Smooth muscle cell (in vitro differentiated cells): ENCODE measurements at regions not wholly inside any gene's neighbourhood (a gene's known extent, or its start where the extent isn't known, plus 50 kb on each side); places are given as distances from the start of the nearest gene placed in this dataset.

ENCODE experiments used
- DNase-seq: peaks from one replicate; lab custom pipeline; 2025; ENCODE audit not compliant: unreplicated experiment; lab: John Stamatoyannopoulos, UW
- H2AFZ ChIP-seq: fragments of 200-600 bp; sonication (generic); 2 replicates; pipeline ENCODE4 v1.6.0; 2016; ENCODE audit warnings: antibody characterized with exemption, low read depth, mild to moderate bottlenecking
- H3F3A ChIP-seq: fragments of 200-600 bp; sonication (generic); 2 replicates; pipeline ENCODE4 v1.6.0; 2017; ENCODE audit warnings: antibody characterized with exemption, low read depth
- H3K27ac ChIP-seq: fragments of 200-600 bp; sonication (generic); 2 replicates; pipeline ENCODE4 v1.5.1; 2016; ENCODE audit warnings: low read depth, mild to moderate bottlenecking
- H3K27me3 ChIP-seq: fragments of 200-600 bp; sonication (generic); 2 replicates; pipeline ENCODE4 v1.6.1; 2016; ENCODE audit warnings: low read depth, mild to moderate bottlenecking
- H3K36me3 ChIP-seq: fragments of 200-600 bp; sonication (generic); 2 replicates; pipeline ENCODE4 v1.5.1; 2016; ENCODE audit warnings: low read depth
- H3K4me1 ChIP-seq: fragments of 200-600 bp; sonication (generic); 2 replicates; pipeline ENCODE4 v1.5.1; 2016; ENCODE audit warnings: low read depth
- H3K4me2 ChIP-seq: fragments of 200-600 bp; sonication (generic); 2 replicates; pipeline ENCODE4 v1.6.0; 2016; ENCODE audit warnings: mild to moderate bottlenecking
- H3K4me3 ChIP-seq: fragments of 200-600 bp; sonication (generic); 2 replicates; pipeline ENCODE4 v1.5.1; 2016; ENCODE audit warnings: mild to moderate bottlenecking
- H3K79me2 ChIP-seq: fragments of 200-600 bp; sonication (generic); 2 replicates; pipeline ENCODE4 v1.6.0; 2016; ENCODE audit warnings: low read depth, mild to moderate bottlenecking
- H3K9ac ChIP-seq: fragments of 200-600 bp; sonication (generic); 2 replicates; pipeline ENCODE4 v1.6.0; 2016; ENCODE audit warnings: low read depth
- H3K9me3 ChIP-seq: fragments of 200-600 bp; sonication (generic); replicated peaks from 2 replicates; pipeline ENCODE4 v1.5.1; 2016; ENCODE audit warnings: low read depth
- H4K20me1 ChIP-seq: fragments of 200-600 bp; sonication (generic); 2 replicates; pipeline ENCODE4 v1.6.0; 2016; ENCODE audit warnings: low read depth
- CTCF ChIP-seq: fragments of 200-600 bp; sonication (generic); IDR thresholded peaks from 2 replicates; pipeline ENCODE4 v1.5.1; 2017; ENCODE audit warnings: borderline replicate concordance, mild to moderate bottlenecking, antibody characterized with exemption; ENCODE audit not compliant: insufficient read depth, poor library complexity, severe bottlenecking
- WGBS: methylation state at CpG from one replicate; pipeline ENCODE4 v1.1.7; 2016; ENCODE audit warnings: low lambda C conversion rate; 5-methylcytosine and 5-hydroxymethylcytosine counted together

GRCh38 chr18:47513614-47514013 lies 262.2 kb upstream of the SKOR2 start:
- no peak for DNase-seq
- no peaks in the 10 kb centered on the region for H4K20me1 ChIP-seq
- peaks cover 12% of the 10 kb centered on the region for H3K27me3 ChIP-seq
- no peaks in the 10 kb centered on the region for H3K9me3 ChIP-seq
- H3K79me2 ChIP-seq, result no peaks in the 10 kb centered on the region
- no peaks in the 10 kb centered on the region for H3K4me1 ChIP-seq
- H3K9ac ChIP-seq, result no peak overlapping the region
- WGBS, result 93% methylated on average over 3 of the region's 3 CpGs
- no peaks in the 10 kb centered on the region for H3F3A ChIP-seq
- no peaks in the 10 kb centered on the region for H3K36me3 ChIP-seq
- no peak overlapping the region for H3K4me3 ChIP-seq
- no peak for TF ChIP-seq CTCF
- no peak overlapping the region for H3K27ac ChIP-seq
- no peak overlapping the region for H2AFZ ChIP-seq
- no peak overlapping the region for H3K4me2 ChIP-seq

- no peaks in the 10 kb centered on the region for H3K36me3 ChIP-seq
- H4K20me1 ChIP-seq, result no peaks in the 10 kb centered on the region
- no peak for DNase-seq
- H2AFZ ChIP-seq, result no peak overlapping the region
- no peaks in the 10 kb centered on the region for H3K79me2 ChIP-seq
- TF ChIP-seq CTCF, result no peak
- no peak overlapping the region for H3K4me3 ChIP-seq
- H3F3A ChIP-seq, result no peaks in the 10 kb centered on the region
- H3K9ac ChIP-seq, result no peak overlapping the region
- WGBS, result 93% methylated on average over 13 of the region's 13 CpGs
- H3K27ac ChIP-seq, result no peak overlapping the region
- H3K27me3 ChIP-seq, result peaks cover 12% of the 10 kb centered on the region
- H3K4me1 ChIP-seq, result no peaks in the 10 kb centered on the region
- no peak overlapping the region for H3K4me2 ChIP-seq
- no peaks in the 10 kb centered on the region for H3K9me3 ChIP-seq
Measured at GRCh38 chr18:47512726-47513435, 261.4 kb upstream of the SKOR2 start.

DNA sequence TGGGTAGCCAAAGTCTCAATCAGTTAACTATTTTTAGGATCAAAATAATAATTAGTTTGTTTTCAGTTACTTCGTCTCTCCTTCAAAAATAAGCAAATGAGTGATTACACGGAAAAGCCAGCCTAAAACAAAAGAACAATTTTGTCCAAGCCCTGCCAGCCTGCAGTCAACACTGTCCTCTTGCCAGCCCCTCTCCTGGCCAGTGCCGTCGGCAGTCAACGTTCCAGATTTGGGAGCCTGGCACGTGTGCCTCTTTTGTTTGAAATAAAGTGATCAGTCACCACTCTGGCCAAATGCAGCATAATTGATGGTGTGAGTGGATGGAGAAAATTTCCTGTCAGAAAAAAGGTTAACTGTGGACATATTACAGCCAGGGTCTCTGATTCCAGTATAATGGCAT lies 260.6 kb upstream of the SKOR2 start:
- Histone ChIP-seq H3K9ac (no peak overlapping the region), H3K9me3 (no peaks in the 10 kb centered on the region), H3K4me3 (no peak overlapping the region), H3K27ac (no peak overlapping the region), H3K79me2 (no peaks in the 10 kb centered on the region), H3K27me3 (peaks cover 8% of the 10 kb centered on the region), H3F3A (no peaks in the 10 kb centered on the region), H2AFZ (no peak overlapping the region), H3K4me2 (no peak overlapping the region), H3K36me3 (no peaks in the 10 kb centered on the region), H4K20me1 (no peaks in the 10 kb centered on the region), H3K4me1 (no peaks in the 10 kb centered on the region)
- no peak for DNase-seq
- TF ChIP-seq CTCF, result no peak
- 91% methylated on average over 6 of the region's 6 CpGs for WGBS

GRCh38 chr18:47510831-47511230 lies 259.4 kb upstream of the SKOR2 start:
- no peaks in the 10 kb centered on the region for H3K36me3 ChIP-seq
- no peaks in the 10 kb centered on the region for H3K79me2 ChIP-seq
- H3F3A ChIP-seq, result no peaks in the 10 kb centered on the region
- H3K4me3 ChIP-seq, result no peak overlapping the region
- no peak overlapping the region for H3K4me2 ChIP-seq
- H3K27me3 ChIP-seq, result no peaks in the 10 kb centered on the region
- no peak overlapping the region for H3K27ac ChIP-seq
- TF ChIP-seq CTCF, result no peak
- WGBS, result 94% methylated on average over 4 of the region's 4 CpGs
- no peak for DNase-seq
- H2AFZ ChIP-seq, result no peak overlapping the region
- H3K9ac ChIP-seq, result no peak overlapping the region
- no peaks in the 10 kb centered on the region for H4K20me1 ChIP-seq
- no peaks in the 10 kb centered on the region for H3K9me3 ChIP-seq
- H3K4me1 ChIP-seq, result no peaks in the 10 kb centered on the region
